ENCODE measurements at regions not wholly inside any gene's neighbourhood (a gene's known extent, or its start where the extent isn't known, plus 50 kb on each side); places are given as distances from the start of the nearest gene placed in this dataset.

DNA sequence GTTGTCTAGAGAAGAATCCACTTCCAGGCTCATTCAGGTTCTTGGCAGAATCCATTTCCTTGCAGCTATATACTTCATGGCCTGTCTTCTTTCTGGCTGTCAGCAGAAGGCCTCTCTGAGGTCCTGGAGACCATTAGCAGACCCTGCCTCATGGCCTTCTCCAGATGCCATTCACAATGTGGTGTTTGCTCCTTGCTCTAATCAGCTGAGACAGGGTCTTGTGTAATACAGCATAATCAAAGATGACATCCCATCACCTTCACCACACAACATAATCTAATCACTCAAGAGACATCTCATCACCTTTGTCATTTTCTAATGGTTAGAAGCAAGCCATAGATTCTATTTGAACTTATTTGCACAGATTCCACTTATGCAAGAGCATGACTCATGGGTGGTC, 403.9 kb upstream of the LRRC7 start:
- Histone ChIP-seq H3K27ac (no peak overlapping the region), H3K27me3 (no peaks in the 10 kb centered on the region), H3K9me3 (no peaks in the 10 kb centered on the region), H3K36me3 (no peaks in the 10 kb centered on the region), H3K4me3 (no peak overlapping the region), H3K4me1 (peaks cover 0 to 4% (median 0%) of the 10 kb centered on the region in 4 donors)
- intact Hi-C loops (cut with DNase I; ENCODE audit: low total_unique reads) = no loop called here
- DNase-seq = no peak
- TF ChIP-seq, protein P1, sequence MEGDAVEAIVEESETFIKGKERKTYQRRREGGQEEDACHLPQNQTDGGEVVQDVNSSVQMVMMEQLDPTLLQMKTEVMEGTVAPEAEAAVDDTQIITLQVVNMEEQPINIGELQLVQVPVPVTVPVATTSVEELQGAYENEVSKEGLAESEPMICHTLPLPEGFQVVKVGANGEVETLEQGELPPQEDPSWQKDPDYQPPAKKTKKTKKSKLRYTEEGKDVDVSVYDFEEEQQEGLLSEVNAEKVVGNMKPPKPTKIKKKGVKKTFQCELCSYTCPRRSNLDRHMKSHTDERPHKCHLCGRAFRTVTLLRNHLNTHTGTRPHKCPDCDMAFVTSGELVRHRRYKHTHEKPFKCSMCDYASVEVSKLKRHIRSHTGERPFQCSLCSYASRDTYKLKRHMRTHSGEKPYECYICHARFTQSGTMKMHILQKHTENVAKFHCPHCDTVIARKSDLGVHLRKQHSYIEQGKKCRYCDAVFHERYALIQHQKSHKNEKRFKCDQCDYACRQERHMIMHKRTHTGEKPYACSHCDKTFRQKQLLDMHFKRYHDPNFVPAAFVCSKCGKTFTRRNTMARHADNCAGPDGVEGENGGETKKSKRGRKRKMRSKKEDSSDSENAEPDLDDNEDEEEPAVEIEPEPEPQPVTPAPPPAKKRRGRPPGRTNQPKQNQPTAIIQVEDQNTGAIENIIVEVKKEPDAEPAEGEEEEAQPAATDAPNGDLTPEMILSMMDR (IDR thresholded peaks at IDR 0.05) = no peak

DNA sequence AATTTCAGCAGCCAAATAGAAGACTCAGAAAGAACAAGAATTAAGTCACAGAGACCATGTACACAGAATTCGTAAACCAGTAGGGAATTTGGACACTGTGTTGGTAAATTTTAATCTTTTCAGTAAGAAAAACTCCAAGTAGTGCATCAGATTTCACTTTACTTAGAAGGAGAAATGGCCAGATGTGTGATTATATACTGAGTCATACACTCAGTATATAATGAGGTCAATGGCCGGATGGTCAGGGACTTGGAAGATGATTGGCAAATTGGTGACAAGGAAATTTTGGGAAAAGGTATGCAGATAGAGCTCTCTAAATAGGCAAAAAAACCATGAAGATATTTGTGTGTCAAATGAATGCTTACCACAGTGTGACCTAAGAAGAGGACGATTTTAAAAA, 399.8 kb upstream of the LRRC7 start:
- intact Hi-C loops (cut with DNase I; ENCODE audit: low total_unique reads) = no loop called here
- Histone ChIP-seq H3K36me3 (no peaks in the 10 kb centered on the region), H3K27me3 (no peaks in the 10 kb centered on the region), H3K4me1 (no peaks in the 10 kb centered on the region), H3K4me3 (no peak overlapping the region), H3K9me3 (no peaks in the 10 kb centered on the region), H3K27ac (no peak overlapping the region)
- no peak for DNase-seq
- TF ChIP-seq, protein P1 (IDR thresholded peaks at IDR 0.05) = no peak

DNA sequence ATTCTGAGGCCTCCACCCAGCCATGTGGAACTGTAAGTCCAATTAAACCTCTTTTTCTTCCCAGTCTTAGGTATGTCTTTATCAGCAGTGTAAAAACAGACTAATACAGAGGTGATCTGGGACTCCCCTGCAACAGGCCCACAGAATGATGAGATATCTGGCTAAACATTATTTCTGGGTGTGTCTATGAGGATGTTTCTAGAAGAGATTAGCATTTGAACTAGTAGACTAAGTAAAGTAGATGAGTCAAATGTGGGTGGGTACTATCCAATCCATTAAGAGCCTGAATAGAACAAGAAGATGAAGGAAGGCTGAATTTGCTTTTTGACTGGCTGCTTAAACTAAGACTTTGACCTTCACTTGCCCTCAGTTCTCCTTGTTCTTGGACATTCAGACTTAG, 396.5 kb upstream of the LRRC7 start:
- no peak for DNase-seq
- Histone ChIP-seq H3K27me3 (no peaks in the 10 kb centered on the region), H3K4me1 (no peaks in the 10 kb centered on the region), H3K27ac (no peak overlapping the region), H3K4me3 (no peak overlapping the region), H3K9me3 (no peaks in the 10 kb centered on the region), H3K36me3 (no peaks in the 10 kb centered on the region)
- intact Hi-C loops (cut with DNase I; ENCODE audit: low total_unique reads) = no loop called here
- TF ChIP-seq, protein P1 (IDR thresholded peaks at IDR 0.05) = no peak

DNA sequence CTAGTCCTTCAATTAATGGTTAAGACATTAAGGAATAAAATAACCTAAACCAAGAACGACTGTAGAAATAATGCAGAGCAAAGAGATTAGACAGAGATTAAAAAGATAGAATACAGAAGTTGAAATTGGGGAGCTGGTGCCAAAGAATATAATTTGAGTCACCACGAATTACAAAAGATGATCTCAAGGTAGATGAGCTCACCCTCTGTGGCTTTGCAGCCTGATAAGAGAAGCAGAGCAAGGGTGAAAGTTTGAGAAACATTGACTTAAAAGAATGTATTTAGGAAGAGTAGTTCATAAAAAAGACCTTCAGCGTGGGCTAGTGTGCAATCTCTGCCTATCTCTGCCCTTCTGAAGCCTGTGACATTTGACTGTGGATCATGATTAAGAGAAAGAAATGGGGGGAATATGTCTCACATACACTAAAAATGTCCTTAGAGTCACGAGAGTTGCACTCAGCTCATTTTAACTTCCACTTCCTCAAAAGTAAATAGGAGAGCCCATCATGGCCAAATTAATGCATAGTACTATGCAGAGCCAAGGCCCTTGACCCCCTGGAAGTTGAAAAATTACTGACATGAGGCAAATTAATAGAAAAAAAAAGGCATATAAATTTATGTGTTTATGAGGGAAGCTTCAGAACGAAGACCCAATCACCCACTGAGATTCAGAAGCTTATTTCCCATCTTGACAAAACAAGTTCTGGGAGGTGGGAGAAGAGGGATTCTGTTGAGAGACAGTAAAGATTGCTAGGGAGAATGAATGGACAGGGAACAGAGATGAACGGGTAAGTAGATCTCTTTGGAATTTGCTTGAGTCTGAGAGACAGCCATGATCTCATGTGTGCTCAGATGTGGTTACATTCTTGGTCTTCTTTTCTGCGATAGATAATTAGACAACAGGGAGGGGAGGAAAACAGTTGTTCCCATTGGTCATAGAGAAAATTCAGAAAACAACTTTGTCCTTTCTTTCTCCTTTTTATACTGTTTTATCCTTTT, 395.4 kb upstream of the LRRC7 start:
- no peak overlapping the region for H3K27ac ChIP-seq
- H3K36me3 ChIP-seq = no peaks in the 10 kb centered on the region
- H3K4me3 ChIP-seq = no peak overlapping the region
- intact Hi-C loops (cut with DNase I; ENCODE audit: low total_unique reads) = no loop called here
- H3K27me3 ChIP-seq = no peaks in the 10 kb centered on the region
- no peaks in the 10 kb centered on the region for H3K4me1 ChIP-seq
- no peak for DNase-seq
- H3K9me3 ChIP-seq = no peaks in the 10 kb centered on the region
- TF ChIP-seq, protein P1 (IDR thresholded peaks at IDR 0.05) = no peak

DNA sequence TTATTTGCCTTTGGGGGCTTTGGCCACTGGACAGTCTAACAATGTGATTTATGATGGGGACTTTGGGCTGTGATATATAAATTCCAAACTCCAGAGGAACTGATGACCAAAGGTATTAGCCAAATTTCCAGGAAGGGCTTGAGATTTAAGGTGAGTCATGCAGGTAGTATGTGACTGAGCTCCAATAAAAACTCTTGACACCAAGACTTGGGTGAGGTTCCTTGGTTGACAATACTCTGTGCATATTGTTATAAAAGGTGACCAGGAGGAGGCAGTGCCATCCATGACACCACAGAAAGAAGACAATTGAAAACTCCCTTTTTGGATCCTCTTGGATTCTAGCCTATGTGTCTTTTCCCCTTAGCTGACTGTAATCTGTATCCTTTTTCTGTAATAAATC, 392.7 kb upstream of the LRRC7 start:
- Histone ChIP-seq H3K9me3 (no peaks in the 10 kb centered on the region), H3K4me1 (no peaks in the 10 kb centered on the region), H3K27me3 (no peaks in the 10 kb centered on the region), H3K4me3 (no peak overlapping the region), H3K27ac (no peak overlapping the region), H3K36me3 (no peaks in the 10 kb centered on the region)
- intact Hi-C loops (cut with DNase I; ENCODE audit: low total_unique reads) = no loop called here
- TF ChIP-seq, protein P1 (IDR thresholded peaks at IDR 0.05) = no peak
- no peak for DNase-seq

Measured in tibial artery (tissue), 4 donors.